KOPT-K1 (cell line): ENCODE measurements at regions not wholly inside any gene's neighbourhood (a gene's known extent, or its start where the extent isn't known, plus 50 kb on each side); places are given as distances from the start of the nearest gene placed in this dataset.

Source experiments
- H3K27ac ChIP-seq: fragments of 200-600 bp; sonication (generic); 2 replicates; pipeline ENCODE4 v1.5.1; 2016; ENCODE audit warnings: antibody characterized with exemption, mild to moderate bottlenecking, low read depth, low read length; ENCODE audit not compliant: poor library complexity, severe bottlenecking
- H3K36me3 ChIP-seq: fragments of 200-600 bp; sonication (generic); 2 replicates; pipeline ENCODE4 v1.5.1; 2017; ENCODE audit warnings: antibody characterized with exemption, mild to moderate bottlenecking, low read length, moderate library complexity; ENCODE audit not compliant: insufficient read depth
- H3K9me3 ChIP-seq: fragments of 200-600 bp; sonication (generic); 2 replicates; pipeline ENCODE4 v1.5.1; 2017; ENCODE audit warnings: antibody characterized with exemption, low read length, mild to moderate bottlenecking; ENCODE audit not compliant: insufficient read depth, poor library complexity, severe bottlenecking

DNA sequence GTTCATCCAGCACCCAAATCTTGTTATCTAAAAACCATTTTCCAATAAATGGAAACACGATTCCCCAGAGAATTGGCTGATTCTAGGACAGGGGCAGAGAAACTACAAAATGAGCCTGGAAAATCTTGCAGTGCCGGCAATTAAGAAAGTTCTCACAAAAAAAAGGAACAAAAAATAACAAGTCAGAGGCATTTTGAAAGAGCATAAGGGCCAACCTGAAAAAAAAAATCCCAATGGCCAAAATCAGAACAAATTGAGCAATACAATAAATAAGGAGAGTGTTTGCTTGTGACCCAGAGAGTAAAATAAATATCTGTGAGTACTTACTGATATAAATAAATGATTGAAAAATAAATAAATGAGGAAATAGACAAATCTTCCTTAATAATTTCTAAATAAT lies 55.1 kb upstream of the S1PR3 start:
- peaks cover 2% of the 10 kb centered on the region for H3K9me3 ChIP-seq
- no peaks in the 10 kb centered on the region for H3K36me3 ChIP-seq
- no peak overlapping the region for H3K27ac ChIP-seq

DNA sequence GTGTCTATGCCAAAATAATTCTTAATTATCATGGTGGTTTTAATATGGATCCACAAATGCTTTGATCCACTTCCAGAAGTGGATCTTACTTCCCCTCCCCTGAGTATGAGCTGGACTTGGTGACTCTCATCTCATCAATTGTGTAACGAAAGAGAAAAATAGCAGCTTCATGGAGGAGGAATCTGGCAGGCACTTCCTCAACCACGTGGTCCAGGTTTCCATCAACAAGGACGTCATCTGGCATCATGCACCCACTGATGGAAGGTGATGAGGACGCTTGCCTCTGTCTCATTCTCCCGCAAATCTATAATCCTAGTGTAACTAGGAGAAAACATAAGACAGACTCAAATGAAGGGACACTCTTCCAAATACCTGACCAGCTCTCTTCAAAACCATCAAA lies 54.6 kb upstream of the S1PR3 start:
- Histone ChIP-seq H3K9me3 (no peaks in the 10 kb centered on the region), H3K27ac (no peak overlapping the region), H3K36me3 (no peaks in the 10 kb centered on the region)

DNA sequence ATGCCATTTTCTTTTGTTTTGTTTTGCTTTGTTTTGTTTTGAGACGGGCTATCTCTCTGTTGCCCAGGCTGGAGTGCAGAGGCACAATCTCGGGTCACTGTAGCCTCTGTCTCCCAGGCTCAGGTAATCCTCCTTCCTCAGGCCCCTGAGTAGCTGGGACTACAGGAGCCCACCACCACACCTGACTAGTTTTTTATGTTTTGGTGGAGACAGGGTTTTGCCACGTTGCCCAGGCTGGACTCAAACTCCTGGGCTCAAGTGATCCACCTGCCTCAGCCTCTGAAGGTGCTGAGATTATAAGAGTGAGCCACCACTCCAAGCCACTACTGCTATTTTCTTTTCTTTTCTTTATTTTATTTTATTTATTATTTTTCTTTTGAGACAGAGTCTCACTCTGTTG lies 54.0 kb upstream of the S1PR3 start:
- Histone ChIP-seq H3K36me3 (no peaks in the 10 kb centered on the region), H3K27ac (no peak overlapping the region), H3K9me3 (no peaks in the 10 kb centered on the region)

DNA sequence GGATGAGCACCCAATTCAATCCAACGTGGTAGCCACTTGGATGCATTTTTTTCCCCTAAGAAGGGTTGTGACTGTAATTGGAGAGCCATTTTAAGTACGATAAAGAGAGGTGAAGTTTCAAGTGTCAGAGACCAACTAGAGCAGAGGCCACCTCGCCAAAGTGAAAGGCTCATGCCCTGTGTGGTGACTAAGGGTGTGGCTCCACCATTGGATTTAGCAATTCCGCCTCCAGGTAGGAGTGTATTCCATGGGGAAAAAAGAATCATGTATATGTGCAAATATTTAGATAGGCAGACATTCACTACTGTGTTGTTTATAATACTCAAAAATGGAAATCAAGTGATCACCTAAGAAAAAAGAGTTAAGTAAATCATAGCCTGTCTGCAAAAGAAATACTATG lies 53.1 kb upstream of the S1PR3 start:
- H3K36me3 ChIP-seq, result no peaks in the 10 kb centered on the region
- no peaks in the 10 kb centered on the region for H3K9me3 ChIP-seq
- no peak overlapping the region for H3K27ac ChIP-seq
